ENCODE measurements at regions not wholly inside any gene's neighbourhood (a gene's known extent, or its start where the extent isn't known, plus 50 kb on each side); places are given as distances from the start of the nearest gene placed in this dataset.

DNA sequence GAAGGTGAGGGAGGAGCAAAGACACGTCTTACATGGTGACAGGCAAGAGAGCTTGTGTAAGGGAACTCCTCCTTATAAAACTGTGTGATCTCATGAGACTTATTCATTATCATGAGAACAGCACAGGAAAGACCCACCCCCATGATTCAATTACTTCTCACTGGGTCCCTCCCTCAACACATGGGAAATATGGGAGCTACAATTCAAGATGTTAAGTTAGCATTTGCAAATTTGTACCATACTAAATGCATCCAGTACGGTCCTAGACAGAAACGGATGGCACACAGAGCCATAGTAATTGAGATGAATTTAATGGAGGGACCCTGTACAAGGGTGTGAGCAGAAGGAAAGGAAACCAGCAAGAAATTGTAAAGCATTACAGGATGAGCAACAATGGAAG lies 765.8 kb upstream of the API5 start:
- Histone ChIP-seq H3K4me3 (ENCODE audit: low read length in 2 of 2) (no peak overlapping the region), H3K36me3 (ENCODE audit: control insufficient read depth in 2 of 2, insufficient read depth in 2 of 2, low read length in 2 of 2) (no peaks in the 10 kb centered on the region), H3K4me1 (ENCODE audit: control insufficient read depth in 2 of 2, insufficient read depth in 2 of 2, low read length in 2 of 2) (no peaks in the 10 kb centered on the region), H3K9me3 (ENCODE audit: control insufficient read depth in 2 of 2, low read length in 2 of 2) (no peaks in the 10 kb centered on the region), H3K9ac (ENCODE audit: low read depth in 1 of 2, low read length in 2 of 2) (no peak overlapping the region), H3K27ac (ENCODE audit: low read depth in 2 of 2, low read length in 2 of 2) (no peak overlapping the region), H3K27me3 (ENCODE audit: control insufficient read depth in 2 of 2, insufficient read depth in 2 of 2, low read length in 2 of 2) (no peaks in the 10 kb centered on the region)

DNA sequence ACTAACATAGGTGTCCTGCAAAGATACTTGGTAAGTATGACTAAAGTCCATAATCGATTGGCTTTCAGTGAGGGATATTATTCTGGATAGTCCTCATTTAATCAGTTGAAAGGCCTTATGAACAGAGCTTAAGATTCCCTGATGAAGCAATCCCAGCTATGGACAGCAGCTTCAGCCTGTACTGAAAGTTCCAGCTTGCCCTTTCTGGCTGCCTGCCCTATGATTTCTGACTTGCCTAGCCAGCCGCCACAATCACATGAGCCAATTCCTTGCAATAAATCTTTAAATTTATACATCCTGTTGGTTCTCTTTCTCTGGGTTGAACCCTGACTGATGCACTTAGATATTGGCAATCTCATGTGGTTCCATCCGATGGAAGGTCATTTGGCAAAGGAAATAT lies 759.0 kb upstream of the API5 start:
- Histone ChIP-seq H3K9me3 (ENCODE audit: control insufficient read depth in 2 of 2, low read length in 2 of 2) (no peaks in the 10 kb centered on the region), H3K27ac (ENCODE audit: low read depth in 2 of 2, low read length in 2 of 2) (no peak overlapping the region), H3K9ac (ENCODE audit: low read depth in 1 of 2, low read length in 2 of 2) (no peak overlapping the region), H3K4me3 (ENCODE audit: low read length in 2 of 2) (no peak overlapping the region), H3K27me3 (ENCODE audit: control insufficient read depth in 2 of 2, insufficient read depth in 2 of 2, low read length in 2 of 2) (no peaks in the 10 kb centered on the region), H3K4me1 (ENCODE audit: control insufficient read depth in 2 of 2, insufficient read depth in 2 of 2, low read length in 2 of 2) (no peaks in the 10 kb centered on the region), H3K36me3 (ENCODE audit: control insufficient read depth in 2 of 2, insufficient read depth in 2 of 2, low read length in 2 of 2) (no peaks in the 10 kb centered on the region)

- H3K9ac ChIP-seq (ENCODE audit: low read depth in 1 of 2, low read length in 2 of 2): no peak overlapping the region
- no peaks in the 10 kb centered on the region for H3K36me3 ChIP-seq (ENCODE audit: control insufficient read depth in 2 of 2, insufficient read depth in 2 of 2, low read length in 2 of 2)
- no peaks in the 10 kb centered on the region for H3K27me3 ChIP-seq (ENCODE audit: control insufficient read depth in 2 of 2, insufficient read depth in 2 of 2, low read length in 2 of 2)
- H3K27ac ChIP-seq (ENCODE audit: low read depth in 2 of 2, low read length in 2 of 2): no peak overlapping the region
- no peaks in the 10 kb centered on the region for H3K9me3 ChIP-seq (ENCODE audit: control insufficient read depth in 2 of 2, low read length in 2 of 2)
- H3K4me1 ChIP-seq (ENCODE audit: control insufficient read depth in 2 of 2, insufficient read depth in 2 of 2, low read length in 2 of 2): no peaks in the 10 kb centered on the region
- H3K4me3 ChIP-seq (ENCODE audit: low read length in 2 of 2): no peak overlapping the region
Observed at GRCh38 chr11:42555190-42555589, 756.6 kb upstream of the API5 start.

- H3K27ac ChIP-seq (ENCODE audit: low read depth in 2 of 2, low read length in 2 of 2): no peak overlapping the region
Observed at GRCh38 chr11:42571131-42571877, 740.5 kb upstream of the API5 start.

GRCh38 chr11:42571878-42572610 lies 739.8 kb upstream of the API5 start:
- H3K4me3 ChIP-seq (ENCODE audit: low read length in 2 of 2): no peak overlapping the region
- no peak overlapping the region for H3K9ac ChIP-seq (ENCODE audit: low read depth in 1 of 2, low read length in 2 of 2)
- no peaks in the 10 kb centered on the region for H3K4me1 ChIP-seq (ENCODE audit: control insufficient read depth in 2 of 2, insufficient read depth in 2 of 2, low read length in 2 of 2)
- H3K9me3 ChIP-seq (ENCODE audit: control insufficient read depth in 2 of 2, low read length in 2 of 2): no peaks in the 10 kb centered on the region
- H3K36me3 ChIP-seq (ENCODE audit: control insufficient read depth in 2 of 2, insufficient read depth in 2 of 2, low read length in 2 of 2): no peaks in the 10 kb centered on the region
- H3K27ac ChIP-seq (ENCODE audit: low read depth in 2 of 2, low read length in 2 of 2): no peak overlapping the region
- H3K27me3 ChIP-seq (ENCODE audit: control insufficient read depth in 2 of 2, insufficient read depth in 2 of 2, low read length in 2 of 2): no peaks in the 10 kb centered on the region

More at GRCh38 chr11:42571131-42571877, 740.5 kb upstream of the API5 start:
- no peaks in the 10 kb centered on the region for H3K4me1 ChIP-seq (ENCODE audit: control insufficient read depth in 2 of 2, insufficient read depth in 2 of 2, low read length in 2 of 2)
- H3K9ac ChIP-seq (ENCODE audit: low read depth in 1 of 2, low read length in 2 of 2): no peak overlapping the region
- no peak overlapping the region for H3K4me3 ChIP-seq (ENCODE audit: low read length in 2 of 2)
- H3K36me3 ChIP-seq (ENCODE audit: control insufficient read depth in 2 of 2, insufficient read depth in 2 of 2, low read length in 2 of 2): no peaks in the 10 kb centered on the region
- no peaks in the 10 kb centered on the region for H3K9me3 ChIP-seq (ENCODE audit: control insufficient read depth in 2 of 2, low read length in 2 of 2)
- H3K27me3 ChIP-seq (ENCODE audit: control insufficient read depth in 2 of 2, insufficient read depth in 2 of 2, low read length in 2 of 2): no peaks in the 10 kb centered on the region

DNA sequence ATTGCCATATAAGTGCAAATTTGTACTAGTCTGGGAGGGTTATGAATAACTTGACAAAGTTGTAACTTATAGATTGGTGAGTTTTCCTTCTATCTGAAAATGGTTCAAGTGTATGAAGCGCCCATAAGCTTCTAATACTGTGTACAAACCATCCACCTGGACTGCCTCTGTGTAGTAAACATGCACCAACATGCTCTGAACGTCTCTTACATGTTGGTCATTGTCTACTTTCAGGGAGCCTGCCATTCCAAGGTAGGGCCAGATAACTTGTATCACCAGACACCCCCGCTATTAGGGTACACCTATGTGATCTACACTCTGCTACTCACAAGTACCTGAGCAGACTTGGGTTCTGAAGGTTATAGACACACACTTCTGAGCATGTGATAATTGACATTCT lies 735.5 kb upstream of the API5 start:
- Histone ChIP-seq H3K36me3 (ENCODE audit: control insufficient read depth in 2 of 2, insufficient read depth in 2 of 2, low read length in 2 of 2) (no peaks in the 10 kb centered on the region), H3K4me1 (ENCODE audit: control insufficient read depth in 2 of 2, insufficient read depth in 2 of 2, low read length in 2 of 2) (no peaks in the 10 kb centered on the region), H3K27ac (ENCODE audit: low read depth in 2 of 2, low read length in 2 of 2) (no peak overlapping the region), H3K9me3 (ENCODE audit: control insufficient read depth in 2 of 2, low read length in 2 of 2) (no peaks in the 10 kb centered on the region), H3K4me3 (ENCODE audit: low read length in 2 of 2) (no peak overlapping the region), H3K9ac (ENCODE audit: low read depth in 1 of 2, low read length in 2 of 2) (no peak overlapping the region), H3K27me3 (ENCODE audit: control insufficient read depth in 2 of 2, insufficient read depth in 2 of 2, low read length in 2 of 2) (no peaks in the 10 kb centered on the region)

DNA sequence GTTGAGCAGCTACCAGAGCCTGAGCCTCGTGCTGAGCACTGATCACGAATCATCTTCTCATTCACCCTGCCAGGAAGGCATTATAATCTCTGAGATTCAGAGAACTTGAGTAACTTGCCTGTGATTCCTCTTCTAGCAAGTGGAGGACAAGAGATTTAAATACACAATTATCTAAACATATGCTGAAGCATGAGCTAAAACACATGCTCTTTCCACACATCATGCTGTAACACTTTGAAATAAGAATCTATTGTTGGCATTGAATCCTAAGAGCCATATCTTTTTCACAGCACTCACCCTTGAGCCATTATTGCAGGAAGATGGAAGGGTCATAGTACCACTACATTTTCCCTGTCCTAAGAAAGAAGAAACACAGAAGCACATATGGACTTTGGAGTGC lies 722.5 kb upstream of the API5 start:
- Histone ChIP-seq H3K27me3 (ENCODE audit: control insufficient read depth in 2 of 2, insufficient read depth in 2 of 2, low read length in 2 of 2) (no peaks in the 10 kb centered on the region), H3K9me3 (ENCODE audit: control insufficient read depth in 2 of 2, low read length in 2 of 2) (no peaks in the 10 kb centered on the region), H3K4me1 (ENCODE audit: control insufficient read depth in 2 of 2, insufficient read depth in 2 of 2, low read length in 2 of 2) (no peaks in the 10 kb centered on the region), H3K27ac (ENCODE audit: low read depth in 2 of 2, low read length in 2 of 2) (no peak overlapping the region), H3K36me3 (ENCODE audit: control insufficient read depth in 2 of 2, insufficient read depth in 2 of 2, low read length in 2 of 2) (no peaks in the 10 kb centered on the region), H3K9ac (ENCODE audit: low read depth in 1 of 2, low read length in 2 of 2) (no peak overlapping the region), H3K4me3 (ENCODE audit: low read length in 2 of 2) (no peak overlapping the region)

DNA sequence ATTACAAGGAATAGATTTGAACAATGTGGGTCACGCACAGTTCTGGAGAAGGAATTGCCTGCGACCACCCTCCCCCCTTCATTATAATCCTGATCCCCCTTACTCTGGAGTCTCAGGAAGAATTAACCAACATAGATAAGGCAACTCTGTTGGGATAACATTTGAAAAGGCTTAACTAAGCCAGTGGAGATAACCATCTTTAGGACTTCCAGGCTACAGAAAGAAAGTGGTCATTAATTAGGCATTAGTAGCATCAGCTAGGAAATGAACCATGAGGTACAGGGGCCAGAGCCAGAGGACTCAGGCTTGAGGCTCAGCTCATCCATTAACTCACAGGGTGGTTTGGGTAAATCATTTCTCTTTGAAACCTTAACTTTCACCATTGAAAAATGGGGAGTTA lies 720.0 kb upstream of the API5 start:
- H3K4me1 ChIP-seq (ENCODE audit: control insufficient read depth in 2 of 2, insufficient read depth in 2 of 2, low read length in 2 of 2): no peaks in the 10 kb centered on the region
- no peaks in the 10 kb centered on the region for H3K9me3 ChIP-seq (ENCODE audit: control insufficient read depth in 2 of 2, low read length in 2 of 2)

DNA sequence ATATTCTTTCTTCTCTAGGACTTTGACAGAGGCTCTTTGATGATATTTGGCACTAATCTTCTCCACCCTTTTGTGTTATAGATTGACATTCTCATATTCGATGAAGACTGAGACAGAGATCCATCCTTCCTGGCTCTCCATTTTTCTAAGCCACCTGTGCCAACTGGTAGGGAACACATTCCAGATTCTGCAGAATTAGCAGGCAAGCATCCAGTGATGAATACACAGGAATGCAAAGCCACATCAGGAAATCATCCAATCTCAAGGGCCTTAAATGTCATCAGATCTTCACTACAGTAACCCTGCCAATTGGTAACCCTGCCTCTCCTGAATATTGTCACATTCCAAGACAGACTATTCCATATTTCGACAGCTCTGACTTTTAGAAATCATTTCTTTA lies 718.4 kb upstream of the API5 start:
- no peaks in the 10 kb centered on the region for H3K36me3 ChIP-seq (ENCODE audit: control insufficient read depth in 2 of 2, insufficient read depth in 2 of 2, low read length in 2 of 2)
- no peak overlapping the region for H3K27ac ChIP-seq (ENCODE audit: low read depth in 2 of 2, low read length in 2 of 2)
- no peak overlapping the region for H3K4me3 ChIP-seq (ENCODE audit: low read length in 2 of 2)
- H3K9me3 ChIP-seq (ENCODE audit: control insufficient read depth in 2 of 2, low read length in 2 of 2): no peaks in the 10 kb centered on the region
- no peak overlapping the region for H3K9ac ChIP-seq (ENCODE audit: low read depth in 1 of 2, low read length in 2 of 2)
- no peaks in the 10 kb centered on the region for H3K27me3 ChIP-seq (ENCODE audit: control insufficient read depth in 2 of 2, insufficient read depth in 2 of 2, low read length in 2 of 2)
- no peaks in the 10 kb centered on the region for H3K4me1 ChIP-seq (ENCODE audit: control insufficient read depth in 2 of 2, insufficient read depth in 2 of 2, low read length in 2 of 2)

More for the DNA sequence above, 720.0 kb upstream of the API5 start:
- Histone ChIP-seq H3K4me3 (ENCODE audit: low read length in 2 of 2) (no peak overlapping the region), H3K27me3 (ENCODE audit: control insufficient read depth in 2 of 2, insufficient read depth in 2 of 2, low read length in 2 of 2) (no peaks in the 10 kb centered on the region), H3K9ac (ENCODE audit: low read depth in 1 of 2, low read length in 2 of 2) (no peak overlapping the region), H3K36me3 (ENCODE audit: control insufficient read depth in 2 of 2, insufficient read depth in 2 of 2, low read length in 2 of 2) (no peaks in the 10 kb centered on the region), H3K27ac (ENCODE audit: low read depth in 2 of 2, low read length in 2 of 2) (no peak overlapping the region)

DNA sequence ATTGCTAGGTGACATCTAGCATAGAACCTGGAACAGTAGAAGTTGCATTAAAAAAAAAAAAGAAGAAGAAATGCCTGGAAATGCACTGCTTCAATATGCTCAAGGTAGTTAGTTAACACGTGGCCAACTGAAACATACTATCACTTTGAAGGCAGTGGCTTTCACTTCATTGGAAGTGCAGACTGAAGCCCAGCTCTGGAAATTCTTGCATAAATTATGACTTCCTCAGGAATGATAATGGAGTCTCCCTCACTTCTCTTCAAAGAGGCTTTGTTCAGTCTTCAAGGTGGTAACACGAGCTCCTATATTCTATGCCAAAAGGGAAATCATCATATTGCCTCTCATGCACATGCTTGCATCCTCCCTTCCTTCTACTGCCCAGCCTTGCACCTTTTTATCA lies 715.9 kb upstream of the API5 start:
- H3K9ac ChIP-seq (ENCODE audit: low read depth in 1 of 2, low read length in 2 of 2): no peak overlapping the region
- no peak overlapping the region for H3K4me3 ChIP-seq (ENCODE audit: low read length in 2 of 2)
- no peaks in the 10 kb centered on the region for H3K36me3 ChIP-seq (ENCODE audit: control insufficient read depth in 2 of 2, insufficient read depth in 2 of 2, low read length in 2 of 2)
- no peaks in the 10 kb centered on the region for H3K9me3 ChIP-seq (ENCODE audit: control insufficient read depth in 2 of 2, low read length in 2 of 2)
- H3K4me1 ChIP-seq (ENCODE audit: control insufficient read depth in 2 of 2, insufficient read depth in 2 of 2, low read length in 2 of 2): no peaks in the 10 kb centered on the region
- H3K27me3 ChIP-seq (ENCODE audit: control insufficient read depth in 2 of 2, insufficient read depth in 2 of 2, low read length in 2 of 2): no peaks in the 10 kb centered on the region
- H3K27ac ChIP-seq (ENCODE audit: low read depth in 2 of 2, low read length in 2 of 2): no peak overlapping the region

Measured in mucosa of rectum (tissue), 2 donors.